ENCODE measurements at regions not wholly inside any gene's neighbourhood (a gene's known extent, or its start where the extent isn't known, plus 50 kb on each side); places are given as distances from the start of the nearest gene placed in this dataset.

- TF ChIP-seq GATA2 (IDR thresholded peaks at IDR 0.05; ENCODE audit: low read depth, low read length) = no peak
- no peak for TF ChIP-seq GATA3 (IDR thresholded peaks at IDR 0.05; ENCODE audit: low read depth, low read length)
Observed at GRCh38 chr9:107079589-107079988, 203.5 kb upstream of the RAD23B start.
